HG03442 (cell line): ENCODE measurements at regions not wholly inside any gene's neighbourhood (a gene's known extent, or its start where the extent isn't known, plus 50 kb on each side); places are given as distances from the start of the nearest gene placed in this dataset.
"Not testable (repeated sequence)": the region's sequence is repeated elsewhere in the genome, so short reads cannot be mapped to it uniquely, and the experiment has no call there.

Source experiments
- ATAC-seq: cut with Tn5 transposase; IDR thresholded peaks from one replicate; pipeline ENCODE4 v1.9.1; 2021; ENCODE audit warnings: mild to moderate bottlenecking, moderate library complexity; ENCODE audit not compliant: unreplicated experiment

- no peak for ATAC-seq
Measured at GRCh38 chr12:17015501-17015900, 409.5 kb upstream of the LMO3 start.

- ATAC-seq, result not testable (repeated sequence)
Measured at GRCh38 chr12:17007442-17008040, 401.6 kb upstream of the LMO3 start.

- not testable (repeated sequence) for ATAC-seq
Measured at GRCh38 chr12:16998538-16998937, 392.6 kb upstream of the LMO3 start.

- ATAC-seq, result no peak
Measured at GRCh38 chr12:16984484-16984883, 378.5 kb upstream of the LMO3 start.

GRCh38 chr12:16972923-16973770 is 367.2 kb upstream of the LMO3 start:
- no peak for ATAC-seq

- no peak for ATAC-seq
Measured at GRCh38 chr12:16962889-16963288, 356.9 kb upstream of the LMO3 start.

GRCh38 chr12:16955083-16955657 is 349.2 kb upstream of the LMO3 start:
- no peak for ATAC-seq

GRCh38 chr12:16949871-16950667 is 344.1 kb upstream of the LMO3 start:
- no peak for ATAC-seq

GRCh38 chr12:16949371-16949770 is 343.4 kb upstream of the LMO3 start:
- ATAC-seq, result no peak

- ATAC-seq, result no peak
Measured at GRCh38 chr12:16946704-16947103, 340.7 kb upstream of the LMO3 start.

GRCh38 chr12:16939871-16940306 is 333.9 kb upstream of the LMO3 start:
- peak; percentile 98 for ATAC-seq

GRCh38 chr12:16927259-16927658 is 321.3 kb upstream of the LMO3 start:
- ATAC-seq, result no peak

GRCh38 chr12:16920451-16920850 is 314.5 kb upstream of the LMO3 start:
- no peak for ATAC-seq

- no peak for ATAC-seq
Measured at GRCh38 chr12:16919551-16919950, 313.6 kb upstream of the LMO3 start.

GRCh38 chr12:16914853-16915252 is 308.9 kb upstream of the LMO3 start:
- no peak for ATAC-seq

- ATAC-seq, result no peak
Measured at GRCh38 chr12:16913832-16914490, 308.0 kb upstream of the LMO3 start.

GRCh38 chr12:16901946-16902345 is 296.0 kb upstream of the LMO3 start:
- ATAC-seq, result no peak

GRCh38 chr12:16893426-16893825 is 287.5 kb upstream of the LMO3 start:
- no peak for ATAC-seq

- no peak for ATAC-seq
Measured at GRCh38 chr12:16891673-16892072, 285.7 kb upstream of the LMO3 start.

GRCh38 chr12:16884819-16885218 is 278.9 kb upstream of the LMO3 start:
- no peak for ATAC-seq

- ATAC-seq, result peak; percentile 79
Measured at GRCh38 chr12:16884056-16884455, 278.1 kb upstream of the LMO3 start.
